MM.1S (cell line): ENCODE measurements at regions not wholly inside any gene's neighbourhood (a gene's known extent, or its start where the extent isn't known, plus 50 kb on each side); places are given as distances from the start of the nearest gene placed in this dataset.

Experiments
- DNase-seq: peaks from one replicate; pipeline ENCODE4 v3.0.0-alpha.2; 2015
- H2AFZ ChIP-seq: fragments of 300-600 bp; sonication (generic); 2 replicates; pipeline ENCODE4 v1.6.0; 2016; ENCODE audit warnings: antibody characterized with exemption, low read length
- H3F3A ChIP-seq: fragments of 300-600 bp; sonication (generic); 2 replicates; pipeline ENCODE4 v1.6.1; 2016; ENCODE audit warnings: mild to moderate bottlenecking, antibody characterized with exemption, low read length, moderate library complexity, mixed read lengths; ENCODE audit not compliant: insufficient read depth
- H3K27ac ChIP-seq: fragments of 300-600 bp; sonication (generic); 2 replicates; pipeline ENCODE4 v1.5.1; 2016; ENCODE audit warnings: mild to moderate bottlenecking, low read length
- H3K27me3 ChIP-seq: fragments of 300-600 bp; sonication (generic); replicated peaks from 2 replicates; pipeline ENCODE4 v1.6.0; 2016; ENCODE audit warnings: low read length; ENCODE audit not compliant: insufficient read depth
- H3K36me3 ChIP-seq: fragments of 300-600 bp; sonication (generic); replicated peaks from 2 replicates; pipeline ENCODE4 v1.6.1; 2016; ENCODE audit warnings: mild to moderate bottlenecking, low read length, mixed read lengths; ENCODE audit not compliant: insufficient read depth
- H3K4me1 ChIP-seq: fragments of 300-600 bp; sonication (generic); 2 replicates; pipeline ENCODE4 v1.6.1; 2016; ENCODE audit warnings: low read length, mixed read lengths
- H3K4me2 ChIP-seq: fragments of 300-600 bp; sonication (generic); 2 replicates; pipeline ENCODE4 v1.6.0; 2016; ENCODE audit warnings: low read depth, low read length
- H3K4me3 ChIP-seq: fragments of 300-600 bp; sonication (generic); 2 replicates; pipeline ENCODE4 v1.5.1; 2016; ENCODE audit warnings: low read length, mixed read lengths
- H3K79me2 ChIP-seq: fragments of 300-600 bp; sonication (generic); 2 replicates; pipeline ENCODE4 v1.6.1; 2016; ENCODE audit warnings: mixed run types, low read length, mixed read lengths
- H3K9ac ChIP-seq: fragments of 300-600 bp; sonication (generic); 2 replicates; pipeline ENCODE4 v1.6.1; 2016; ENCODE audit warnings: low read length, mixed read lengths
- H3K9me2 ChIP-seq: fragments of 300-600 bp; sonication (generic); replicated peaks from 2 replicates; pipeline ENCODE4 v1.6.1; 2016; ENCODE audit warnings: mild to moderate bottlenecking, low read length, mixed read lengths; ENCODE audit not compliant: insufficient read depth
- H3K9me3 ChIP-seq: fragments of 300-600 bp; sonication (generic); replicated peaks from 2 replicates; pipeline ENCODE4 v1.6.1; 2016; ENCODE audit warnings: mild to moderate bottlenecking, low read length, mixed read lengths; ENCODE audit not compliant: insufficient read depth
- H4K20me1 ChIP-seq: fragments of 300-600 bp; sonication (generic); 2 replicates; pipeline ENCODE4 v1.6.1; 2016; ENCODE audit warnings: mild to moderate bottlenecking, low read length, moderate library complexity, mixed read lengths; ENCODE audit not compliant: insufficient read depth
- CTCF ChIP-seq: fragments of 300-600 bp; sonication (generic); IDR thresholded peaks from 2 replicates; pipeline ENCODE4 v1.5.1; 2016; ENCODE audit warnings: antibody characterized with exemption, low read length, mixed read lengths
- EZH2 ChIP-seq: fragments of 300-600 bp; sonication (generic); optimal IDR thresholded peaks from 2 replicates; pipeline ENCODE3; 2017; ENCODE audit warnings: low read depth, mild to moderate bottlenecking, antibody characterized with exemption, low read length, mixed read lengths
- EZH2phosphoT487 ChIP-seq: fragments of 300-600 bp; sonication (generic); IDR thresholded peaks from 2 replicates; pipeline ENCODE4 v1.6.1; 2018; ENCODE audit warnings: antibody characterized with exemption, low read length

- Histone ChIP-seq H3K4me1 (no peaks in the 10 kb centered on the region), H2AFZ (no peak overlapping the region), H3K9ac (no peak overlapping the region), H3K4me2 (no peak overlapping the region), H3F3A (no peaks in the 10 kb centered on the region), H3K9me3 (no peaks in the 10 kb centered on the region), H4K20me1 (no peaks in the 10 kb centered on the region), H3K27me3 (no peaks in the 10 kb centered on the region), H3K4me3 (no peak overlapping the region), H3K27ac (no peak overlapping the region), H3K36me3 (no peaks in the 10 kb centered on the region), H3K79me2 (no peaks in the 10 kb centered on the region), H3K9me2 (no peaks in the 10 kb centered on the region)
- no peak for DNase-seq
- TF ChIP-seq CTCF = no peak
- TF ChIP-seq EZH2 = no peak
- TF ChIP-seq EZH2phosphoT487 = no peak
Observed at GRCh38 chr15:58369956-58370355, 61.8 kb upstream of the LIPC start.

DNA sequence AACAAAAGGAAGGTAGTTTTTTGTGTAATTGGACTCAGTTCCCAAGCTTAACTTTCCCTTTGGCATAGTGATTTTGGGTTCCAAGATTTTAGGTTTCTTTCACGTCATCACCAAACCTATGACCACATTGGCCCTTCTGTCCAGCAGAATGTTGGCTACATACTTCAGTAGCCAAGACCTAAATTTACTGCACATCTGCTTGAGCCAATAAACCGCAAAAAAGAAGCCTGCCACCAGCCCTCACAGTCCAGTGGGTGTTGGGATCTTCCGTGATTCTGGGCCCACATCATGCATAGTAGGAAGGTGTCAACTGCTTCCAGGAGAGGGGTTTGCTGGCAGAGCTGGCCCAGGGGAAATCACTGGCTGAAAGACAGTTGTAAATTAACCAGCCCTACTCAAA, 57.6 kb upstream of the LIPC start:
- no peak overlapping the region for H3K27ac ChIP-seq
- DNase-seq = no peak
- H3K9ac ChIP-seq = no peak overlapping the region
- no peaks in the 10 kb centered on the region for H3K4me1 ChIP-seq
- H3F3A ChIP-seq = no peaks in the 10 kb centered on the region
- H3K79me2 ChIP-seq = no peaks in the 10 kb centered on the region
- H3K36me3 ChIP-seq = no peaks in the 10 kb centered on the region
- no peak overlapping the region for H3K4me2 ChIP-seq
- H4K20me1 ChIP-seq = no peaks in the 10 kb centered on the region
- H3K9me3 ChIP-seq = no peaks in the 10 kb centered on the region
- H3K9me2 ChIP-seq = no peaks in the 10 kb centered on the region
- H3K4me3 ChIP-seq = no peak overlapping the region
- no peaks in the 10 kb centered on the region for H3K27me3 ChIP-seq
- TF ChIP-seq CTCF (no peak), EZH2 (no peak), EZH2phosphoT487 (no peak)
- H2AFZ ChIP-seq = no peak overlapping the region

DNA sequence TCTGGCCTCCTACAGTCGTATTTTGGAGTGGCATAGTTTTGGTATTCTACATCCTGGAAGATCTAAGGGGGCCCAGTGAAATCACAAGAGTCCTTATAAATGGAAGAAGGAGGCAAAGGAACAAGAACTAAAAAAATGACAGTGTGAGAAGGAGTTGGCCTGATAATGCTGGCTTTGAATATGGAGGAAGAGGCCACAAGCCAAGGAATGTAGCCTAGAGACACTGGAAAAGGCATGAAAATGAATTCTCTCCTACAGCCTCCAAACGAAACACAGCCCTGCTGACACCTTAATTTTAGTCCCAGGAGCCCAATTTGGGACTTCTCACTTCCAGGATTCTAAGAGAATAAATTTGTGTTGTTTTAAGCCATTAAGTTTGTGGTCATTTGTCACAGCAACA, 54.6 kb upstream of the LIPC start:
- Histone ChIP-seq H3K79me2 (no peaks in the 10 kb centered on the region), H3F3A (no peaks in the 10 kb centered on the region), H4K20me1 (no peaks in the 10 kb centered on the region), H2AFZ (no peak overlapping the region), H3K4me3 (no peak overlapping the region), H3K4me2 (no peak overlapping the region), H3K27me3 (no peaks in the 10 kb centered on the region), H3K9ac (no peak overlapping the region), H3K36me3 (no peaks in the 10 kb centered on the region), H3K9me2 (no peaks in the 10 kb centered on the region), H3K9me3 (no peaks in the 10 kb centered on the region), H3K4me1 (no peaks in the 10 kb centered on the region), H3K27ac (no peak overlapping the region)
- TF ChIP-seq EZH2 (no peak), EZH2phosphoT487 (no peak), CTCF (no peak)
- no peak for DNase-seq
